ENCODE measurements at regions not wholly inside any gene's neighbourhood (a gene's known extent, or its start where the extent isn't known, plus 50 kb on each side); places are given as distances from the start of the nearest gene placed in this dataset.

DNA sequence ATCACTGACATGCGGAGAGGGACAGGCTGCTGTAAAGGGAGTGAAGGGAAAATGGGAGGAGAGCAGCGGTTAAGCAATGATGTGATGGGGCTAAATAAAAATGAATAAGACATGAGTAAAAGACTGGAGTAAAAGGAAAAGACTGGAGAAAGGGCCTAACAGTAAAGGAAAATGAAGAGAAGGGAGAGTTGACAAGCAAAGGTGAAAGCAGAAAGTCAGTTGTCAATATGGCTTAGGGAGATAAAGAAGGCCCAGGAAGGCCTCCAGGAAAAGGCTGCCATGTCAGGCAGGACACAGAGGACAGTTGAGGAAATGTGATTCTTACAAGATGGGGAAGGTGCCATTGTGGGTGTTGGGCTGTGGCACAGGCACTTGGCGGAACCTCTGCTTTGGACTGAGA, 98.9 kb upstream of the AMZ2 start:
- FAIRE-seq (no peak), DNase-seq (ENCODE audit: low read depth, low spot score) (no peak)
- no peaks in the 10 kb centered on the region for H3K79me2 ChIP-seq (ENCODE audit: control insufficient read depth, insufficient read depth, low read length)
- no peaks in the 10 kb centered on the region for H3K9me3 ChIP-seq (ENCODE audit: control insufficient read depth, low read depth, low read length)
- no peaks in the 10 kb centered on the region for H3K9me1 ChIP-seq (ENCODE audit: control insufficient read depth, extremely low read depth, insufficient read depth, low read length)
- no peak overlapping the region for H3K27ac ChIP-seq (ENCODE audit: control insufficient read depth, insufficient read depth, low read length)
- TF ChIP-seq EZH2 (IDR thresholded peaks at IDR 0.05; ENCODE audit: low read length), result no peak
- TF ChIP-seq, protein P1, sequence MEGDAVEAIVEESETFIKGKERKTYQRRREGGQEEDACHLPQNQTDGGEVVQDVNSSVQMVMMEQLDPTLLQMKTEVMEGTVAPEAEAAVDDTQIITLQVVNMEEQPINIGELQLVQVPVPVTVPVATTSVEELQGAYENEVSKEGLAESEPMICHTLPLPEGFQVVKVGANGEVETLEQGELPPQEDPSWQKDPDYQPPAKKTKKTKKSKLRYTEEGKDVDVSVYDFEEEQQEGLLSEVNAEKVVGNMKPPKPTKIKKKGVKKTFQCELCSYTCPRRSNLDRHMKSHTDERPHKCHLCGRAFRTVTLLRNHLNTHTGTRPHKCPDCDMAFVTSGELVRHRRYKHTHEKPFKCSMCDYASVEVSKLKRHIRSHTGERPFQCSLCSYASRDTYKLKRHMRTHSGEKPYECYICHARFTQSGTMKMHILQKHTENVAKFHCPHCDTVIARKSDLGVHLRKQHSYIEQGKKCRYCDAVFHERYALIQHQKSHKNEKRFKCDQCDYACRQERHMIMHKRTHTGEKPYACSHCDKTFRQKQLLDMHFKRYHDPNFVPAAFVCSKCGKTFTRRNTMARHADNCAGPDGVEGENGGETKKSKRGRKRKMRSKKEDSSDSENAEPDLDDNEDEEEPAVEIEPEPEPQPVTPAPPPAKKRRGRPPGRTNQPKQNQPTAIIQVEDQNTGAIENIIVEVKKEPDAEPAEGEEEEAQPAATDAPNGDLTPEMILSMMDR (optimal IDR thresholded peaks at IDR 0.05 in 1 of 3, IDR thresholded peaks at IDR 0.05 in 1 of 3, conservative IDR thresholded peaks at IDR 0.05 in 1 of 3; ENCODE audit: extremely low read depth in 1 of 3, insufficient read depth in 2 of 3, low read length in 3 of 3), result no peak
- H2AFZ ChIP-seq (ENCODE audit: control insufficient read depth, low read length), result no peak overlapping the region
- dilution Hi-C loops (cut with MboI; ENCODE audit: extremely low pct_ligation_motif_present, low sequenced_read_pairs), result no loop called here
- H3K4me2 ChIP-seq (ENCODE audit: control insufficient read depth, extremely low read depth, insufficient read depth, low read depth, low read length), result no peak overlapping the region
- no peaks in the 10 kb centered on the region for H3K36me3 ChIP-seq (ENCODE audit: control insufficient read depth in 2 of 2, extremely low read depth in 1 of 2, insufficient read depth in 2 of 2, low read length in 2 of 2)
- no peaks in the 10 kb centered on the region for H4K20me1 ChIP-seq (ENCODE audit: control insufficient read depth, extremely low read depth, insufficient read depth, low read length)
- H3K9ac ChIP-seq (ENCODE audit: control insufficient read depth, extremely low read depth, insufficient read depth, low read length), result no peak overlapping the region
- no peaks in the 10 kb centered on the region for H3K4me1 ChIP-seq (ENCODE audit: control insufficient read depth, extremely low read depth, insufficient read depth, low read length)
- H3K27me3 ChIP-seq (ENCODE audit: control insufficient read depth, extremely low read depth, insufficient read depth, low read length), result no peaks in the 10 kb centered on the region
- H3K4me3 ChIP-seq (ENCODE audit: control insufficient read depth in 2 of 3, extremely low read depth in 1 of 3, insufficient read depth in 2 of 3, low read depth in 1 of 3, low read length in 3 of 3), result no peak overlapping the region

DNA sequence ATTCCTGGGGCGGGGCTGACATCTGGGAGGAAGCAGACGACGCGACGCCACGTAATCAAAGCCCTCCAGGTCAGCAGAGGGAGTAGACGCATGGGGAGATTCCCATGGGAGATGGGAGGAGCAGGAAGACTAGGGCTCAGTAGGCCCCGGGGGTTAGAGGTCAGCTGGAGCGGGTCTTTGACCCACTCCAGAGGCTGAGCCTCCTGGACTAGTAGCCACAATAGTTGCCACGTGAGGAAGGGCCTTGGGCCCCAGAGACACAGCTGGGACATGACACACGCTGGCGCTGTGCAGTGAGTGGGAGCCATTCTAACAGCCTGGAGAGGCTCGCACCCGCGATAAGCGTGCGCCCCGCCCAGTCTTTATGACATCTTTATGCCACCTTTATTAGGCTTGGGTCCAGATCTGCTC, 95.7 kb upstream of the AMZ2 start:
- Histone ChIP-seq H2AFZ (ENCODE audit: control insufficient read depth, low read length) (no peak overlapping the region), H3K27me3 (ENCODE audit: control insufficient read depth, extremely low read depth, insufficient read depth, low read length) (no peaks in the 10 kb centered on the region), H4K20me1 (ENCODE audit: control insufficient read depth, extremely low read depth, insufficient read depth, low read length) (no peaks in the 10 kb centered on the region), H3K9ac (ENCODE audit: control insufficient read depth, extremely low read depth, insufficient read depth, low read length) (no peak overlapping the region), H3K79me2 (ENCODE audit: control insufficient read depth, insufficient read depth, low read length) (no peaks in the 10 kb centered on the region), H3K9me1 (ENCODE audit: control insufficient read depth, extremely low read depth, insufficient read depth, low read length) (no peaks in the 10 kb centered on the region), H3K4me2 (ENCODE audit: control insufficient read depth, extremely low read depth, insufficient read depth, low read depth, low read length) (no peak overlapping the region), H3K4me3 (ENCODE audit: control insufficient read depth in 2 of 3, extremely low read depth in 1 of 3, insufficient read depth in 2 of 3, low read depth in 1 of 3, low read length in 3 of 3) (no peak overlapping the region), H3K27ac (ENCODE audit: control insufficient read depth, insufficient read depth, low read length) (no peak overlapping the region), H3K36me3 (ENCODE audit: control insufficient read depth in 2 of 2, extremely low read depth in 1 of 2, insufficient read depth in 2 of 2, low read length in 2 of 2) (no peaks in the 10 kb centered on the region), H3K9me3 (ENCODE audit: control insufficient read depth, low read depth, low read length) (no peaks in the 10 kb centered on the region), H3K4me1 (ENCODE audit: control insufficient read depth, extremely low read depth, insufficient read depth, low read length) (no peaks in the 10 kb centered on the region)
- DNase-seq (ENCODE audit: low read depth, low spot score) (no peak), FAIRE-seq (no peak)
- TF ChIP-seq, protein P1 (optimal IDR thresholded peaks at IDR 0.05 in 1 of 3, IDR thresholded peaks at IDR 0.05 in 1 of 3, conservative IDR thresholded peaks at IDR 0.05 in 1 of 3; ENCODE audit: extremely low read depth in 1 of 3, insufficient read depth in 2 of 3, low read length in 3 of 3), result no peak
- no peak for TF ChIP-seq EZH2 (IDR thresholded peaks at IDR 0.05; ENCODE audit: low read length)
- dilution Hi-C loops (cut with MboI; ENCODE audit: extremely low pct_ligation_motif_present, low sequenced_read_pairs), result no loop called here

Measured in keratinocyte (primary cell).